ENCODE measurements at regions not wholly inside any gene's neighbourhood (a gene's known extent, or its start where the extent isn't known, plus 50 kb on each side); places are given as distances from the start of the nearest gene placed in this dataset.
"Not testable (repeated sequence)": the region's sequence is repeated elsewhere in the genome, so short reads cannot be mapped to it uniquely, and the experiment has no call there.

DNA sequence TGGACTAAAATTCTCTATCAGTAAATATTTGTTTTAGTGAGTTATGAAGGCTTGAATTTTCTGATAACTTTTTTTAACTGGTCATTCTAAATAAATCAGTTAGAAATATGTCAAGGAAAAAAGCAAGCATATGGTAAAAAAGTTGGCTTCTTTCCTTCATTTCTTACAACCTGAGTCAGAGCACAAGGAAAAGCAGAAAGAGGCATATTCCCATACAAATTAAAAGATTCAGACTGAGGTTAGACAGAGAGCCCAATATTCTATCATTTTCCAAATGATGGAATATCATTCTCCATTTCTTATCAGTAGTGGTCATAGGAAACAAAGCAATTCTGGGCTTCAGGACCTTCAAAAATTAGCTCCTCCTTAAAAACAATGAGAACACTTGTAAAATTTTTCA, 732.1 kb downstream of the MAT2B start:
- no peak overlapping the region for H3K4me2 ChIP-seq (ENCODE audit: control insufficient read depth, extremely low read depth, insufficient read depth, low read depth, low read length)
- H2AFZ ChIP-seq (ENCODE audit: control insufficient read depth, low read length), result no peak overlapping the region
- DNase-seq (ENCODE audit: low read depth, low spot score) (no peak), FAIRE-seq (no peak)
- dilution Hi-C loops (cut with MboI; ENCODE audit: extremely low pct_ligation_motif_present, low sequenced_read_pairs), result no loop called here
- H3K9me1 ChIP-seq (ENCODE audit: control insufficient read depth, extremely low read depth, insufficient read depth, low read length), result no peaks in the 10 kb centered on the region
- H4K20me1 ChIP-seq (ENCODE audit: control insufficient read depth, extremely low read depth, insufficient read depth, low read length), result no peaks in the 10 kb centered on the region
- H3K27me3 ChIP-seq (ENCODE audit: control insufficient read depth, extremely low read depth, insufficient read depth, low read length), result no peaks in the 10 kb centered on the region
- no peaks in the 10 kb centered on the region for H3K9me3 ChIP-seq (ENCODE audit: control insufficient read depth, low read depth, low read length)
- no peaks in the 10 kb centered on the region for H3K36me3 ChIP-seq (ENCODE audit: control insufficient read depth in 2 of 2, extremely low read depth in 1 of 2, insufficient read depth in 2 of 2, low read length in 2 of 2)
- H3K9ac ChIP-seq (ENCODE audit: control insufficient read depth, extremely low read depth, insufficient read depth, low read length), result no peak overlapping the region
- no peak overlapping the region for H3K27ac ChIP-seq (ENCODE audit: control insufficient read depth, insufficient read depth, low read length)
- TF ChIP-seq, protein P1, sequence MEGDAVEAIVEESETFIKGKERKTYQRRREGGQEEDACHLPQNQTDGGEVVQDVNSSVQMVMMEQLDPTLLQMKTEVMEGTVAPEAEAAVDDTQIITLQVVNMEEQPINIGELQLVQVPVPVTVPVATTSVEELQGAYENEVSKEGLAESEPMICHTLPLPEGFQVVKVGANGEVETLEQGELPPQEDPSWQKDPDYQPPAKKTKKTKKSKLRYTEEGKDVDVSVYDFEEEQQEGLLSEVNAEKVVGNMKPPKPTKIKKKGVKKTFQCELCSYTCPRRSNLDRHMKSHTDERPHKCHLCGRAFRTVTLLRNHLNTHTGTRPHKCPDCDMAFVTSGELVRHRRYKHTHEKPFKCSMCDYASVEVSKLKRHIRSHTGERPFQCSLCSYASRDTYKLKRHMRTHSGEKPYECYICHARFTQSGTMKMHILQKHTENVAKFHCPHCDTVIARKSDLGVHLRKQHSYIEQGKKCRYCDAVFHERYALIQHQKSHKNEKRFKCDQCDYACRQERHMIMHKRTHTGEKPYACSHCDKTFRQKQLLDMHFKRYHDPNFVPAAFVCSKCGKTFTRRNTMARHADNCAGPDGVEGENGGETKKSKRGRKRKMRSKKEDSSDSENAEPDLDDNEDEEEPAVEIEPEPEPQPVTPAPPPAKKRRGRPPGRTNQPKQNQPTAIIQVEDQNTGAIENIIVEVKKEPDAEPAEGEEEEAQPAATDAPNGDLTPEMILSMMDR (optimal IDR thresholded peaks at IDR 0.05 in 1 of 3, IDR thresholded peaks at IDR 0.05 in 1 of 3, conservative IDR thresholded peaks at IDR 0.05 in 1 of 3; ENCODE audit: extremely low read depth in 1 of 3, insufficient read depth in 2 of 3, low read length in 3 of 3), result no peak
- TF ChIP-seq EZH2 (IDR thresholded peaks at IDR 0.05; ENCODE audit: low read length), result no peak
- H3K79me2 ChIP-seq (ENCODE audit: control insufficient read depth, insufficient read depth, low read length), result no peaks in the 10 kb centered on the region
- H3K4me3 ChIP-seq (ENCODE audit: control insufficient read depth in 2 of 3, extremely low read depth in 1 of 3, insufficient read depth in 2 of 3, low read depth in 1 of 3, low read length in 3 of 3), result no peak overlapping the region
- no peaks in the 10 kb centered on the region for H3K4me1 ChIP-seq (ENCODE audit: control insufficient read depth, extremely low read depth, insufficient read depth, low read length)

DNA sequence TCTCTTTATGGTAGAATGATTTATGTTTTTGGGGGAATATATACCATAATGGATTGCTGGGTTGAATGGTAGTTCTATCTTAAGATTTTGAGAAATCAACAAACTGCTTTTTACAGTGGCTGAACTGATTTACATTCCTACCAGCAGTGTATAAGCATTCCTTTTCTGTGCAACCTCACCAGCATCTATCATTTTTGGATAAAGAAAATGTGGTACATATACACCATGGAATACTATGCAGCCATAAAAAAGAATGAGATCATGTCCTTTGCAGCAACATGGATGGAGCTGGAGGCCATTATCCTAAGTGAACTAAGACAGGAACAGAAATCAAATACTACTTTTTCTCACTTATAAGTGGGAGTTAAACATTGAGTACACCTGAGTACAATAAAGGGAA, 746.4 kb downstream of the MAT2B start:
- H3K79me2 ChIP-seq (ENCODE audit: control insufficient read depth, insufficient read depth, low read length); DNase-seq (ENCODE audit: low read depth, low spot score); H3K4me3 ChIP-seq (ENCODE audit: control insufficient read depth in 2 of 3, extremely low read depth in 1 of 3, insufficient read depth in 2 of 3, low read depth in 1 of 3, low read length in 3 of 3); H3K9me3 ChIP-seq (ENCODE audit: control insufficient read depth, low read depth, low read length); H3K27me3 ChIP-seq (ENCODE audit: control insufficient read depth, extremely low read depth, insufficient read depth, low read length); H2AFZ ChIP-seq (ENCODE audit: control insufficient read depth, low read length); H3K36me3 ChIP-seq (ENCODE audit: control insufficient read depth in 2 of 2, extremely low read depth in 1 of 2, insufficient read depth in 2 of 2, low read length in 2 of 2); H3K9me1 ChIP-seq (ENCODE audit: control insufficient read depth, extremely low read depth, insufficient read depth, low read length); H3K27ac ChIP-seq (ENCODE audit: control insufficient read depth, insufficient read depth, low read length); FAIRE-seq; H3K4me1 ChIP-seq (ENCODE audit: control insufficient read depth, extremely low read depth, insufficient read depth, low read length); H3K9ac ChIP-seq (ENCODE audit: control insufficient read depth, extremely low read depth, insufficient read depth, low read length); H4K20me1 ChIP-seq (ENCODE audit: control insufficient read depth, extremely low read depth, insufficient read depth, low read length); dilution Hi-C loops (cut with MboI; ENCODE audit: extremely low pct_ligation_motif_present, low sequenced_read_pairs); H3K4me2 ChIP-seq (ENCODE audit: control insufficient read depth, extremely low read depth, insufficient read depth, low read depth, low read length): not testable (repeated sequence)

DNA sequence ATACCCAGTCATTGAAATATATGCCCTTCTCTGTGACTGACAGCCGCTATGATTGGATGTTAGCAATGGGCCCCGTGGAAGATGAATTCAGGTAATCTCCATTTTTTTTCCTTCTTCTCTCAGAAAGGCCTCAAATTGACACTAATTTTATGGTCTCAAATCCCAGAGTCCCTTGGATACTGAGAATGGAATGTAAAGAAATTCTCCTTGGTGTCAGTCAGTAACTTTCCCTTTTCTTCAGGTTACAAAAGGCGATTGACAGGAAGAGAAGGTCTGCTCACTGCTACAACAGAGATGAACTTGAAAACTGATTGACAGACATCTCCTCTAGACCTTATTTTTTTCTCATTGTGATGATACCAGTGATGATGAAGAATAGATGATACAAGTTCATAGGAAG, 748.3 kb downstream of the MAT2B start:
- no peak for DNase-seq (ENCODE audit: low read depth, low spot score)
- no peaks in the 10 kb centered on the region for H3K9me1 ChIP-seq (ENCODE audit: control insufficient read depth, extremely low read depth, insufficient read depth, low read length)
- no peaks in the 10 kb centered on the region for H3K36me3 ChIP-seq (ENCODE audit: control insufficient read depth in 2 of 2, extremely low read depth in 1 of 2, insufficient read depth in 2 of 2, low read length in 2 of 2)
- H2AFZ ChIP-seq (ENCODE audit: control insufficient read depth, low read length), result no peak overlapping the region
- no peaks in the 10 kb centered on the region for H3K27me3 ChIP-seq (ENCODE audit: control insufficient read depth, extremely low read depth, insufficient read depth, low read length)
- no peak overlapping the region for H3K9ac ChIP-seq (ENCODE audit: control insufficient read depth, extremely low read depth, insufficient read depth, low read length)
- H3K4me2 ChIP-seq (ENCODE audit: control insufficient read depth, extremely low read depth, insufficient read depth, low read depth, low read length), result no peak overlapping the region
- H3K79me2 ChIP-seq (ENCODE audit: control insufficient read depth, insufficient read depth, low read length), result no peaks in the 10 kb centered on the region
- H3K4me1 ChIP-seq (ENCODE audit: control insufficient read depth, extremely low read depth, insufficient read depth, low read length), result no peaks in the 10 kb centered on the region
- FAIRE-seq, result no peak
- no peak overlapping the region for H3K27ac ChIP-seq (ENCODE audit: control insufficient read depth, insufficient read depth, low read length)
- H4K20me1 ChIP-seq (ENCODE audit: control insufficient read depth, extremely low read depth, insufficient read depth, low read length), result no peaks in the 10 kb centered on the region
- dilution Hi-C loops (cut with MboI; ENCODE audit: extremely low pct_ligation_motif_present, low sequenced_read_pairs), result no loop called here
- no peak for TF ChIP-seq EZH2 (IDR thresholded peaks at IDR 0.05; ENCODE audit: low read length)
- TF ChIP-seq, protein P1 (optimal IDR thresholded peaks at IDR 0.05 in 1 of 3, IDR thresholded peaks at IDR 0.05 in 1 of 3, conservative IDR thresholded peaks at IDR 0.05 in 1 of 3; ENCODE audit: extremely low read depth in 1 of 3, insufficient read depth in 2 of 3, low read length in 3 of 3), result no peak
- no peak overlapping the region for H3K4me3 ChIP-seq (ENCODE audit: control insufficient read depth in 2 of 3, extremely low read depth in 1 of 3, insufficient read depth in 2 of 3, low read depth in 1 of 3, low read length in 3 of 3)
- no peaks in the 10 kb centered on the region for H3K9me3 ChIP-seq (ENCODE audit: control insufficient read depth, low read depth, low read length)

Measured in keratinocyte (primary cell).